ENCODE measurements at regions not wholly inside any gene's neighbourhood (a gene's known extent, or its start where the extent isn't known, plus 50 kb on each side); places are given as distances from the start of the nearest gene placed in this dataset.

DNA sequence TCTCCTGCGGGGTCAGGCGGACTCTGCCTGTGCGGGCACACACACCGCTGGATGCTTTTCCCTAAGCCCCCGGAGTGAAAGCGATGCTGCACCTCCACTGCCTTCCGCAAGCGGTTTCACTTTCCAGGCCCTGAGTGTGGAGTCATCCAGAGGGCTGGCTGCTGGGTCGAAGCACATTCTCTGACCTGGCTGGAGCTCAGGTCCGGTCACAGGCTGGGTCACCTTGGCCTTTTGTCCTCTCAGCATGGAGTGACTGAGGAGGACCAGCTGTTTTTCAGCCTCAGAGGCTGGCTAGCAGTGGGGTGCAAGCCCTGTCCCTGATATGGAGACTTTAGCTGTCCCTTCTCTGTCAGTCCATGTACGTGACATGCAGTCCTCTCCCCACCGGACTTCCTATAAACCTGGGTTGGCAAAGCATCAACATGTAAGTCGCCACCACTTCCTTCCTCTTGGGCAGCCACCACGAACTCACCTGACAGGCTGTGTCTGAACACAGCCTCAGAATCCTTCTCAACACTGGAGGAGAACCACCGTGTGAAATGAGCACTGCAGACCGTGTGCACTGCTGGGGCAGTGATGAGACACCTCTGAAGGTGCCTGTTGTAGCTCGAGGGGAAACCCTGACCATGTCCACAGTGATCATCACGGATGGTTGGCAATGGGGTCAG, 51.3 kb downstream of the GADD45G start:
- TF ChIP-seq POLR2A (IDR thresholded peaks at IDR 0.05; ENCODE audit: low read length): no peak
- TF ChIP-seq GATA1 (IDR thresholded peaks at IDR 0.05; ENCODE audit: low read depth, low read length): no peak
